ENCODE measurements at regions not wholly inside any gene's neighbourhood (a gene's known extent, or its start where the extent isn't known, plus 50 kb on each side); places are given as distances from the start of the nearest gene placed in this dataset.
A peak's percentile ranks its signal among the peaks of the same experiment; 100 is the strongest.

- DNase-seq: peak in 2 of 5 donors; percentile 17 to 25
These were observed 67.3 kb upstream of the NUP50 start for GRCh38 chr22:45096256-45096907.

GRCh38 chr22:45097061-45097460 lies 66.7 kb upstream of the NUP50 start:
- no peak for DNase-seq

- no peak for DNase-seq
These were observed 65.7 kb upstream of the NUP50 start for GRCh38 chr22:45098056-45098455.

GRCh38 chr22:45099961-45100360 lies 63.8 kb upstream of the NUP50 start:
- DNase-seq: no peak

GRCh38 chr22:45101515-45102227 lies 62.1 kb upstream of the NUP50 start:
- peak in 2 of 5 donors; percentile 14 to 15 for DNase-seq

- no peak for DNase-seq
These were observed 60.8 kb upstream of the NUP50 start for GRCh38 chr22:45102896-45103420.

GRCh38 chr22:45103756-45104155 lies 60.0 kb upstream of the NUP50 start:
- DNase-seq: no peak

- DNase-seq: no peak
These were observed 59.4 kb upstream of the NUP50 start for GRCh38 chr22:45104313-45104712.

GRCh38 chr22:45105281-45105702 lies 58.4 kb upstream of the NUP50 start:
- DNase-seq: no peak

- DNase-seq: no peak
These were observed 56.1 kb upstream of the NUP50 start for GRCh38 chr22:45107671-45108070.

- no peak for DNase-seq
These were observed 51.4 kb upstream of the NUP50 start for GRCh38 chr22:45112136-45112879.

Measured in T-helper 1 cell (primary cell).